Nucleus accumbens (tissue), 56 donors: ENCODE measurements at regions not wholly inside any gene's neighbourhood (a gene's known extent, or its start where the extent isn't known, plus 50 kb on each side); places are given as distances from the start of the nearest gene placed in this dataset.

Experiments
- DNase-seq, 56 donors: peaks; one replicate each; lab custom pipeline; 2025; lab: John Stamatoyannopoulos, UW

DNA sequence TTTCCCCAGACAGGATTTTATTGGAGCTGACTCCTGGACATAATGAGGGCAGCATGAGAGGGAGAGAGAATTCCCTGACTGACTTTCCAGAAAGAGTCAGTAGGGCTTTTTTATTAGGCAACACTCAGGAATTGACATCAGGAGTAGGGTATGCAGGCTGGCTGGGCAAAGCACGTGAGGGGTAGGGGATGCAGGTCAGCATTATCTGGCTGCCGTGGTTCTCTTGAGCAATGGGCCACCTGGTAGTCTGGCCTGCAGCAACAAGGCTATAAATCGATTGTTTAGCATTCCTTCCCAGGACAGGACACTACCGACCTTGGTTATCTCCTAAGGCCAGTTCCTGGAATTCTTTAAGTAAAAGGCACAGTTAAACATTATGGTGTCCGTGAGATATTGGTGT, 160.8 kb upstream of the AGAP1 start:
- DNase-seq: no peak

DNA sequence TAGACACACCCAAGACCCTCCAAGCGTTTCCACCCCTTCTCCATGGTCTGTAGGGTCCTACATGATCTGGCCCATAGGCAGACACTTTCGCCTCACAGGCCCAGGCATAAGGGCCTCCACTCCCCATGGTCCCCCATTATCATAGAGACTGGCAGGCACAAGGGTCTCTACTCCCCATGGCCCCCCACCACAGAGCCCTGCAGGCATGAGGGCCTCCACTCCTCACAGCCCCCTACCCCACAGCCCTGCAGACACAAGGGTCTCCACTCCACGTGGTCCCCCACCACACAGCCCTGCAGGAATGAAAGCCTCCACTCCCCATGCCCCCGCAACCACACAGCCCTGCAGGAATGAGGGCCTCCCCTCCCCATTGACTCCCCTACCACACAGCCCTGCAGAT, 159.7 kb upstream of the AGAP1 start:
- DNase-seq: no peak

DNA sequence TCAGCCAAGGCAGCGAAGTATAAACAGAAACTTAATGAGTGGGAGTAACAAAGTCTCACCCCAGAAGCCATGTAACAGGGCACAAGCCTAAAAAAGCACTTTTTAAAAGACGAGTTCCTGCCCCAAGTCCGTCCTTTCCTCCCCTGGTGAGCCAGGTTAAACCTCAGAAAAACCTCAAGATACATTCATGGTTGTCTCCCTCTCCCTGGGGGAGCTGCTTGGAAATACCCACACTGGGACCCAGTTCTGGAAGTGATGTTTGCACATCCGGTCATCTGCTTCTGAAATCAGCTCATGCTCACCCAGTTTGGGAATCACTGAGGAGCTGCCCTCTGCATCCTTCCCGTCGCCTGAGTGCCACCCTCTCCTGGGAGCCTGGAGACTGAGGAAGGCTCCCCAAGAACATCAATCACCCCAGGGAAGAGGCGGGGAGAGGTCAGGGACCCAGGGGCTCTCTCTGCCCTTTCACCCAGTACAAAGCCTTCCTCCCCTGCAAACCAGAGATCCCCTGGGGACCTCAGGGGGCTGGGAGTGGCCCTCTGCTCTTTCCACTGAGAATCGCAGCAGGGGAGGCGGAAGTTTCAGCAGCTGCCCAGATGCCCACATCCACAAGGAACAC, 150.6 kb upstream of the AGAP1 start:
- no peak for DNase-seq

DNA sequence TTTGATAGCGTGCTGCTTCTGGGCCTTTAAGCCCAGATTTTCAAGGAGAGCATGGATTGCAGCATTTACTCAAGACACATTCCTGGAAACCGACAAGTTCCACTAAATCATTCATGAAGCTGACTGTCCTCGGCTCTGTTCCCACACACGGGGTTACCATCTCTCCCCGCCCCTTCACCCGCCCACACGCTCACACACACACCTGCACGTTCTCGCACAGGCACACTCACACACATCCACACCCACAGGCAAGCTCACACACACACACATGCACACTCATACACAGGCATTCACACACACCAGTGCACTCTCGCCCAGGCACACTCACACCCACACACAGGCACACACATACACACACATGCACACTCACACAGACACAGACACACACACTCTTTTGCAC, 150.0 kb upstream of the AGAP1 start:
- DNase-seq: no peak

DNA sequence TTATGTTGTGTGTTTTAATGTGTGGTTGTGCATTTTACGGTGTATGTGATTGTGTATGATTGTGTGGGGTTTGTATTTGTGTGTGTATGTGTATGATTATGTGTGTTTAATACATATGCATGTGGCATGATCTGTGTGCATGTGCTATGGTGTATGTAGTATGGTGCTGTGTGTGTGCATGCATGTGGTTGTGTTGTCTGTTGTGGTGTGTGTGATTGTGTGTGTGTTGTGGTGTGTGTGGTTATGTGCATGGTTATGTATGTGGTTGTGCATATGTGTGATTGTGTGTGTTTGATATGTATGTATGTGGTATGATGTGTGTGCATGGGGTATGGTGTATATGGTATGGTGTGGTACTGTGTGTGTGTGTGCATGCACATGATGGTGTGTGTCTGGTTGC, 148.1 kb upstream of the AGAP1 start:
- no peak for DNase-seq

DNA sequence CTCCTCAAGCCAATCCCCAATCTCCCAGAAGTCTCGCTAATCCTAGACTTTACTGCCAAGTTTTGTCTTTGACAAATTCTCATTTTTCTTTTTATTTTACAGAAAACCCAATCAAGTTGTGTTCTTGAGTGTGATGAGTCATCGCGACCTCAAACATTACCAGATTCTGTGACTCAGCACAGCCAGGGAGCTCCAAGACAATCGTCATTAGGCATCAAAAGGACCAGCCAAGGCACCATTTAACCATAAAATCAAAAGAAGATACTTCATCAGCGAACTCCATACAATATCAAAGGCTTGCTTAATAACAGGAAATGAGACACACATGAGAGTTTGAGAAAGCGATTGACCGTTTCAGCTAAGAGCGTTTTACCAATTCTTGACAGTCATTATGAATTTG, 146.2 kb upstream of the AGAP1 start:
- peak in 11 of 56 donors; percentile 3 to 50 (median 9) for DNase-seq

DNA sequence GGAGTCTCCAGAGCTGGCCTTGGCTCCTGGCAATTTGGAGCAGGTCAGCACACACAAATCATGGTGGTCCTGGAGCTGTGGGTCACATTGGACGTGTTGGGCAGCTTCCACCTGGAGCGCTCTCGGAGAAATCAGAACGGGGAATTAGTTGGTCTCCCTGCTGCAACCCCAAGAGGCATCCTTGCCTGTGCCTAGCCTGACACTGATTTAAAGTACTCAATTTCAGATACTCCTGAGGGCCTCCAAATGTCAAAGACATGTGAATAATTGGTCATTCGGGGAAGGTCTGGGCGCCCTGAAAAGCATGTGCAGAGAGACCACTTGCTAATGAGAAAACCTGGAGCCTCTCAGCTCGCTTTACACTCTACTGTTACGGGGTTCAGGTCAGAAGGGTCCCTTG, 145.5 kb upstream of the AGAP1 start:
- no peak for DNase-seq

DNA sequence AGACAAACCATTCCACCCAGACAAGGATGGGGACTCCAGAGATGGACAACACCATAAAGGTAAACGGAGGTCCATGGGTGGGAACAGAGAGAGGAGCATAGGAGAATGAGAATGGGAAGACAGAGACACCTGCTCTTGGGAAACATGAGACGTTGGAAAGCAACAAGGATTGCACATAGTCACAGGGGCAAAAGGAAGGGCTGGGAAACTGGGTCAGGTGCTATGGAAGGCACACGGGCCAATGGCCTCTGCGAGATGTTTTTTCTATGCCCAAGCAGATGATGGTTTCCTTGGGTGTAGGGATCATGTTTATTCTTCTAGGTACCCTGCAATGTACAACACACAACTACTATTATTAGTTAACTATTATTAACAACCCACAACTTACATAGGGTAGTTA, 143.6 kb upstream of the AGAP1 start:
- DNase-seq: no peak

DNA sequence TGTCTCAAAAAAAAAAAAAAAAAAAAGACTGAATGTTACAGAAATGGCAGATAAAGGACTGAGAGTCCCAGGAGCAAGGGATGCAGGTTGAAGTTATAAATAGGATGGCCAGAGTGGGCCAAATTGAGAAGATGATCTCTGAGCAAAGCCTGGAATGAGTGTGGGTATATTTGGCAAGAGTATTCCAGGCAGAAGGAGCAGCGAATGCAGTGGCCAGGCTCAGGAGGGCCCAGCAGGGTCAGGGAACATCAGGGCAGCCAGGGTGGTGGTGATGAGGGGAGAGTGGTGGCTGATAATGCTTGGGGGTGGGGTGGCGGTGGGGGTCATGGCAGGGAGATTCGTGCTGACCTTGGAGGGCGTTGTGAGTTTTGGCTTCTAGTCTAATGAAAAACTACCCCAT, 141.3 kb upstream of the AGAP1 start:
- no peak for DNase-seq

DNA sequence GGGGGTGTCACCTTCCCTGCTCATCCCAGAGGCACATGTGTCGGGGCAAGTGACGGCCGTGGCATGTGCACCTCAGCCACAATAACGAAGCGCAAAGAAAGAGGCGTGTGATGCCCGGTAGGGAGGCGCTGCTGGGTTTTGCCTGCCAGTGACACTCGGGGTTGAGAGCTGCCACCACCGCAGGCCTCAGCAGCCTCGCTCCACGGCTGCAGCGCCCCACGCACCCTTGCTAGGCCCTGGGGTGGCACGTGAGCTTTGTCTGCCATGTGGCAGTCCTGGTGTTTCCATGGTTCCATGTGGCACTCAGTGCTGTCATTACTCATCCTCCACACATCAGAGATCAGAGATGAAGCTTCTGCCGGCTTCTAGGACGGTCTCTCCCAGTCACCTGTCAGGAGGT, 136.0 kb upstream of the AGAP1 start:
- no peak for DNase-seq

DNA sequence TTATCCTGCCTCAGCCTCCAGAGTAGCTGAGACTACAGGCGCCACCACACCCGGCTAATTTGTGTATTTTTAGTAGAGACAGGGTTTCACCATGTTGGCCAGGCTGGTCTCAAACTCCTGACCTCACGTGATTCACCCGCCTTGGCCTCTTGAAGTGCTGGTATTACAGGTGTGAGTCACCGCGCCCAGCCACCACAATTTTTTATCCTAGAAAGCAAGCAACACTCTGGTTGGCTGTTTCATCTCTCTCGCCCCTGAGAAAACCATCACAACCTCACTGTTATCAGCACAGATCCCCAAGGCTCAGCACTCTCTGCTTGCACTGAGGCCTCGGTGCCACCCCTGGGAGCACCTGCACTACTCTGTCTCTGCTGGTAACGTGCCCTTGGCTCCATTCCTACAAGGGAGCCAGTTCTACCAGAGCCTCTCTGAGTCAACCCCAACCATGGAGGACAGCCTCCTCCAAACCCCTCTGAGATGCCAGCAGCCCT, 134.8 kb upstream of the AGAP1 start:
- DNase-seq: no peak

DNA sequence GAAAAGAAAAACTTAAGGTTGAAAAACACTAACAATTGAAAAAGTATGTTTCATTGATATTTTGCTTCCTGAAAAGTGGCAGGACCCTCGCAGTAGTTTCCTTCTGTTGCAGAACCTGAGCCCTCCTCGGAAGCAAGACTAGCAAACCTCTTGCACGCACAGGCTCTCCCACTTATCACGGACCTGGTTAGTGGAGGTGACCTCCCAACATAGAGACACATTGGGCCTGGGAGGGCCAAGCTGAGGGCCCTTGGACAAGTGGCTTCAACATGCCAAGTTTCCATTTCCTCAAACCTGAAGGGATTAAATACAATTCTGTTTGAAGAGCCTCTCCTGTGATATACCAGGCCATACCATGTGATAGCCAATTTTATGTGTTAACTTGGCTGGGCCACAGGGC, 133.4 kb upstream of the AGAP1 start:
- no peak for DNase-seq

DNA sequence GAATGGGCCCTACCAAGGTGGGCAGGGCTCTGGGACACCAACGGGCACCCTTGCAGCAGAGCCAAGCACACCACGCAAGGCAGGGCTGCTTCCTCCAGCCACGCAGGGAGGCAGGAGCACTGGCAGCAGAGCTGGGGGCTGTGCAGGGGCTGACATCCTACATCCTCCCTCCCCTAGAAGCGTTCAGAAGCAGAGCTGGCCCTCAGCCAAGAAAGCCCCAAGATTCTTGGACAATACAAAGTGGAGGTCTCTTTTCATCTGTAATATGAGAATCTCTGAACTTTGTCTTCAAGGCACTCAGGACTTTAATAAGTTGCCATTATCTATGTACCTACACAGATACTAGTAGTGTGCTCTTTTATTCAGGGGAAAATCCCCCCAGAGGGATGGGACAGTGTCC, 128.1 kb upstream of the AGAP1 start:
- DNase-seq: no peak

DNA sequence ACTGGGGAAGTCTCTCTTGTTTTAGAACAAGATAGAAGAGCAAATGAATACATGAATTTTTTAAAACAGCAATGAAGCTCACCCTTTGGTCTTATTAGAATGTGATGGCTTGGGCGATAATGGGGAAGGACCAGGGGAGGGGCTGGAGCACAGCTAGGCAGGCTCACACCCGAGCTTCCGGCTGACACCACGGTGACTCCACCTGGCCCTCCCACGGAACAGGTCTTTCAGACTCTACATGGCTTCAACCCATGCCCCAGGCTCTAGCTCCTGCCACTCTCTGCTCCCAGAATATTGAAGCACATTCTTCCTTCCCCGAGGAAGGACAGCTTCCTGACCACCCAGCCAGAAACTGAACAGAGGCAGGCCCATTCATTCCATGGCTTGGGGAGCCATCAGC, 127.5 kb upstream of the AGAP1 start:
- DNase-seq: no peak

DNA sequence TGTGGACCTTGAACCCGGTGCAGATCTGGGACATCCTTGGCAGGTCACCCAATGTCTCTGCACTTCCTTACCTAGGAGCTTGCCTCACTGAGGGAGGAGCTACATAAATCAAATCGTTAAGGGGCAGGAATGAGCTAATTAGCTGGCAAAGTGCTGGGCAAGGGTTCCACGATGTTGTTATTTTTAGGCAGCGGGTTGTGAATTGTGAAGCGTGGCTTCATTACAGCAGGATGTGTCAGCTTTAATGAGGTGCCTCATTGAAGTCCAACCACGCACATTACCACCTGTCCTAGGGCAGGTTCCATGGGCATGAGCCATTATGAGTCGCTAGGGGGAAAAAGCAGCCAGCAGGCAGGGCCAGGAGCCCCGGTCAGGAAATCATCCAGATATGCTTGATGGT, 127.0 kb upstream of the AGAP1 start:
- no peak for DNase-seq

DNA sequence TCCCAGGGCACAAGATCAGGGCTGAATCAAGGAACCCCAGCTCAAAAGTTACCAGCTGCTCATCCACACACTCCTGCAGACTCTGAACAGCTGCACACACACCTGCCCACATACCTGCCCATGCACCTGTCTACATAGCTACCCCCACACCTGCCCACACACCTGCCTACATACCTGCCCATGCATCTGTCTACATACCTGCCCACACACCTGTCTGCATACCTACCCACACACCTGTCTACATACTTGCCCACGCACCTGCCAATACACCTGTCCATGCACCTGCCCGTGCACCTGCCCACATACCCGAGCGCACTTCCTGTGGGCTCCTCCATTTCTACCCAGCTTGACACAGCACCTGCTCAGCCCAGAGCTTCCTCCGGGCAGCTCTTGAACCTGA, 122.8 kb upstream of the AGAP1 start:
- DNase-seq: no peak

DNA sequence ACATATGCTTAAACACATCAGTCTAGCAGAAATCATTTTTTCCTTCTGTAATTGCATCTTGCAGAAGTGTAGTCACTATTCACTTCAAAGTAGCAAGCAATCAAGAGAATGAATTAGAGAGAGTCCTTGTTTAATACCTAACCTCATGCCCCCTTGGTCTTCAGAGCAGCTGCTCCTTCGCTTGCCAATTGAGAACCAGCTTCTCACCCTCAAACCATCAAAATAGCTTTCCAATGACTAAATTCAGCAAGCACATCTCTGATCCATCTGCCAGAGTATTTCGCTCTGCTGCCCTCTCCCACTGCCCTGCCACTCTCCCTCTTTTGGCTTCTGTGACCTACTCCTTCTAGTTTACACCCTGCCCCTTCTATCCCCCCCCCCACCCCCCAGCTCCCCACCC, 120.7 kb upstream of the AGAP1 start:
- no peak for DNase-seq

DNA sequence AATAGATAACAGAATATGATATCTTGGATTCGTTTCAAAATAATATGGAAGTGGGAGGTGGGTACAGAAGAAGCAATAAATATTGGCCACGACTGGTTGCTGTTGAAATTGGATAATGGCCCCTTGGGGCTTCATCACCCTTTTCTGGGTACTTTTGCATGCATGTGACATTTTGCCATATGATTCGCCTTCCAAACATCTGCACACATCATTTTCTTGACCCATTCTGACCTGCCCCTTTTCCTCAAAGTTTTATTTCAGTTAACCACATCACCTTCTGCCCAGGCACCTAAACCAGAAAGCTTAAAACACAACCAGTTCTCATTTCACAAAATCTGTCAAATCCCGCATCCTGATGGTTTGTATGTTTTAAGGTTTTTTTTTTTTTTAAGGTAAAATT, 116.7 kb upstream of the AGAP1 start:
- DNase-seq: no peak

DNA sequence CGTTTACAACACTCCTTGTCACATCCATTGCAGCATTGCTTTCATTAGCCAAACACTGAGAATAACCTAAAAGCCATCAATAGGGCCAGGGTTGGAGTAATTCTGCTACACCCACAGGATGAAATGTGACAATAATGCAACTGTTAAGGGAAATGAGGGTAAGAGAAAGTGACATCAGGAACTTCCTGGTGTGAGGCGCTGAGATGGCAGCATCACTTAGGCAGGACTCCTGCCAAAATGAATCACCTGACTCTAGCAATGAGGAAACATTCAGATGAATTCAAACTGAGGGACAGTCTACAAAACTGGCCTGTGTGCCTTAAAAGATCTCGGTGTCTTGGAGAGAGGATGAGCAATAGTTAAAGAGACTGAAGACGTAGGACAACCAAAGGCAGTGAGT, 115.6 kb upstream of the AGAP1 start:
- DNase-seq: peak in 2 of 56 donors; percentile 5 to 13

DNA sequence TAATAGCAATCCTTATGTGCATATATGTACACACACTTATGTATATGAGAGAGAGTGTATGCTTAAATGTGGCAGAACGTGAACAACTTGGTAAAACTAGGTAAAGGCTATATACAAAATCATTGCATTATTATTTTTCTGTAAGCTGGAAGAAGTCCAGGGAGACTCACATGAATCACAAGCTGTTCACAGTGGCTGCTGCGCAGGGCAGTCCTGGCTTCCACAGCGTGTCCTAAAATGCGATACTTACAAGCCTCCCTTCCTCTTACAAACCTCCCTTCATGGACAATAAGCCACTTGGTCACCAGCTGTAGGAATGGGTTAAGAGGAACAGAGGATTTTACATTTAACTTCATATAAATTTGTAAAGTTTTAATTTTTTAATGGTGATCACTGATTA, 114.9 kb upstream of the AGAP1 start:
- DNase-seq: no peak

DNA sequence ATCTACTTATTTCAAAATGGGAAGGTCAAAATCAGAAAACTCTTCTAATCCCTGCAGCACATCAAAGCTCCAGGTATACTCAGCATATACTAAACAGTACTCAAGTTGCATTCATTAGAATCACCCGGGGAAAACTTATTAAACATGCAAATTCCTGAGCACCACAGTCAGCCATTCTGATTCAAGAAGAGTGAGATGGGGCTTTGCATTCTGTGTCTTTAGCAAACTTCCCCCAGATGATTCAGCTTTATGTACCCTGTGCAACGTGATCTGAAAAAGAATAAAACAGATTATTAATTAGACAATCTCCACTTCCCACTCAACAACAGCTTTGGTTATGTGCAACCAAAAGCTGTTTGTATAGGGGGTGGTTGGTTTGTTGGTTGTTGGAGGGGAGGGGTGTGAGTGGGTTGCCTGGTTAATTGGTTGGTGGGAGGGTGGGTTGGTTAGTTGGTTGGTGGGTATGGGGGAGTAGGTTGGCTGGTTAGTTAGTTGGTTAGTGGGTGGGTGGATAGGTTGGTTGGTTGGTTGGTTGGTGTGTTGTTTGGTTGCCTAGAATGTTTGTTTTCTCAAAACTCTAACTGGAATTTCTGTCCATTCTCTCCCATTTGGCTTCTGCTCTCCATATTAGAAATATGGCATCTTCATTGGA, 112.5 kb upstream of the AGAP1 start:
- no peak for DNase-seq

DNA sequence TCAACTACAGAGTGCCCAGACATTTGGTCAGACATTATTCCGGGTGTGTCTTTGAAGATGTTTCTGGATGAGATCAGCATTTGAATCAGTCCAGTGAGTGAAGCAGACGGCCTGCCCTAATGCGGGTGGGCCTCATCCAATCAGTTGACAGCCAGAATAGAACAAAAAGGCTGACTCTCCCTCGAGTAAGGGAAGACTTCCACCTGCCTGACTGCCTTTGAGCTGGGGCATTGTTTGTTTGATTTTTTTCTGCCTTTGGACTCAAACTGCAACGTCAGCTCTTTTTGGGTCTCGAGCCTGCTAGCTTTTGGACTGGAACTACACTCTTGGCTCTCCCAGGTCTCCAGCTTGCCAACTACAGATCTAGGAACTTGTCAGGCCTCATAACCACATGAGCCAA, 111.7 kb upstream of the AGAP1 start:
- no peak for DNase-seq

DNA sequence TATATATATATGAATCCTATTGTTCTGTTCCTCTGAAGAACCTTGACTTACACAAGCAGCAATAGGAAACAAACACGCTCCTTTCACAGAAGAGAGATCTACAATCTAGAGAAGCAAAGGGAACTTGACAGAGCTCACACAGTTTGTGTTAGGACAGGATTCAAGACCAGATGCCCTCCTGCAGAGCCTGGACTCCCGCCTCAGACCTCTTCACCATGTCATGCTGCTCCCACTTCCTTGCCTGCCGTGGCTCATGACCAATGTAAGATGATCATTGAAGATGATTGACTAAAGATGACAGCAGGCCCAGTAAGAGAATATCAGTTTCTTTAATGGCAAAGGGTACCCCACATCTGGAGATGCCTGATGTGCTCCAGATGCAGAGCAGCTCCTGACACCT, 111.2 kb upstream of the AGAP1 start:
- no peak for DNase-seq
